Stimulated activated CD4-positive, alpha-beta T cell treated with anti-CD3 and anti-CD28 coated beads, Interleukin-15, amount 100 ng/mL, for 48 hours (primary cell): ENCODE measurements at regions not wholly inside any gene's neighbourhood (a gene's known extent, or its start where the extent isn't known, plus 50 kb on each side); places are given as distances from the start of the nearest gene placed in this dataset.

Source experiments
- DNase-seq, 2 donors: peaks; one replicate each; pipeline ENCODE4 v3.0.0-alpha.2; 2020; ENCODE audit warnings: low read depth in 2 of 2

DNA sequence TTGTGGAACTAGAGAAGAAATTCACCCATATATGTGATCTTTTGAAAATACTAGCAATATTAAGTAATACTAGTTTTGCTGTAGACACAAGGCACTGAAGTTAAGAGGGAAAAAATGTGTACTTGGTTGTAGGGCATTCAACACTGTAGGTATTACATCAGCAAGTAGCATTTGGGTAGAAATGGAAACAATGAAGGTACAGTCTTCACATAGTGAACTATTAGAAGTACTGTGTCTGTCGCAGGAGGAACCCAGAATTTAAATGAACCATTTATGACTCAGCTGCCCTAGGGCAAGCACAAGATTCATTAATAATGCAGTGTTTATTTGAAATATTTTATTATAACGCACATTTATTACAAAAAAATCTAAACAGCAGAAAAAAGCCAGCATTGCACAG, 572.7 kb upstream of the TENM3 start:
- DNase-seq = no peak

DNA sequence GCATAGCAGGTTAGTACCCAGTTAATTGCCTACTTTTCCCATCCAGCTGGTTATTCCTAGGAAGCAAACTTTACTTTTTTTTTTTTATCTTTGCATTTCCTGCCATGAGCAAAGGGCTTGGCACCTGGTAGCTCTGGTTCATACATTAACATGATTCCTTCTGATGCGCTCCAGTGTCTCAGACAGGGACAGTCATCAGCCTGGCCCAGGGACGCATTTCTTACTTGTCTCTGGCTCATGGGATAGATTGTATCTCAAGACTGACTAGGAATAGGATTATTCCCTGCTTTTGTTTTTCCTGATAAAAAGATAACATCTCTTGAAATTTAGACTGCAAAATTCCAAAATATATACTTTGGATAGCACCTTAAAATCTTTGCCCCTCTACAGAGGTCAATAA, 571.5 kb upstream of the TENM3 start:
- no peak for DNase-seq

DNA sequence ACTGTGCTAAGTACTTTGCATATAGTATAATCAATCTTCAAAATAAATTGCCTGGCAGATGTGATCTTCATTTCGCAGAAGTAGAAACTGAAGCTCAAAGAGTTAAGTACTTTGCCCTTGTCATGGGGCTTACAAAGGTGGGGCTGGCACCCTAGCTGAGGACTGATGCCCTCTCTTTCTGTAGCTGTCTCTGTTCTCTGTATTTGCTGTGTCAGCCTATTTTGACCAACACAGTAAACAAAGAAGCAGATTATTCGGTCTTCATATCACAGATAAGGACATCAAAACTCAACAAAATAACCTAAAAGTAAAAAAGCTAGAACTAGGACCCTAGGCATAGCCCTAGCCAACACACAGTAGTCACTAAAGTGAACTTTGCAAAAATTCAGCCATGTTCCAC, 570.5 kb upstream of the TENM3 start:
- DNase-seq = no peak

DNA sequence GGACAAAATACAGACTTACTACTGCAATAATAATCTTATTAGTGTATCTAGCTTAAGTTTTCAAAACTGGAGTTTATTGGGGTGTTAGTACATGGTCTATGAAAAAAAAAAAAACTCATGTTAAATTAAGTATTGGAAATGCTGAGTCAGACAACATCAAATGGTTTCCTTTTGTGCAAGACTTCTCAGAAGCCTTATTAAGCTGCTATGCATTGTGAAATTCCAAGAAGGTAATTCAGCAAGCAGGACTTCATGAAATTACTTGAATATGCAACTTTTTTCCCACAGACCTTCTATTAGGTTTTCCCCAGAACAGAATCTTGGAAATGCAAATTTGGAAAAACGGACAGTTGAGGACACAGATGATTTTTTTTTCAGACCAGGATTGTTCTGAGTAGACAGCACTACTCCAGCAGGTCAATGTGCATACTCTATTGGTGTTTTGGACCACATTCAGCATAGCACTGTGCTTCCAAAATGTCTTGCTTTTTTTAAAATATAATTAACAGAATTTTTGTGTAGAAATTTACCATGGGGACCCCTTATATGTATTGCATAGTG, 568.8 kb upstream of the TENM3 start:
- no peak for DNase-seq

DNA sequence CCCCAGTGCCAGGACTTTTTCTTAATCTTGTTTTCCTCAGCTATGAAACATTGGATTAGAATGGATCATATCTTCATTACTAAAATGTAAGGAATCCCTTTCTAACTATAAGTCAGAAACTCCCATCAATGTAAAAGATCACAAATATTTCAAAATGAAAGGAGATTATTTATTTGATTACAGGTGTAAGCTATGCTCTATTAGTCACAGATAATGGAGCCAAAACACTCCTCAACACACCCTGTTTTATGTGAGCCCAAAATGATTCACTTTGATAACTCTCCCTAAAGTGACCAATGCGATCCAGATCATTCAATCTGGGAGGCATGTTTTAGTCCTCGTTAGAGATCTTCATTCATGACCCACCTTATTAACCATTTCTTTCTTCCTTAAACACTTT, 566.7 kb upstream of the TENM3 start:
- no peak for DNase-seq

DNA sequence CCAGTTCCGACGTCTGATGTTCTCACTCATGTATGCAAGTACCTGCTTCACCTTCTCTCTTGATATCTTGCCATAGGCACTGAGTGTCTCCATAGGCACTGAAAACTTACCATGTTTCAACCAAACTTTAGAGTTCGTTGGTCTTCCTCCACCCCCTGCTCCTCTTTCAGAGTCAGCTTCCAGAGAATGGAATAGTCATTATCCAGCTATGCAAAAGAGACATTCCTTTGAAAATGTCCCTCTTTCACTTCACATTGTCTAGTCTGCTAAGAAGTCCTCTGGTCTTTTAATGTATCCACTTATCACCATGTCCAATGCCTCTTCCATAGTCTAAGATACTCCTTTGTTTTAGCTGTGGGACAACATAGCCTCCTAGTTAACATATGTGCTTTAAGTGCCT, 566.0 kb upstream of the TENM3 start:
- DNase-seq = no peak

DNA sequence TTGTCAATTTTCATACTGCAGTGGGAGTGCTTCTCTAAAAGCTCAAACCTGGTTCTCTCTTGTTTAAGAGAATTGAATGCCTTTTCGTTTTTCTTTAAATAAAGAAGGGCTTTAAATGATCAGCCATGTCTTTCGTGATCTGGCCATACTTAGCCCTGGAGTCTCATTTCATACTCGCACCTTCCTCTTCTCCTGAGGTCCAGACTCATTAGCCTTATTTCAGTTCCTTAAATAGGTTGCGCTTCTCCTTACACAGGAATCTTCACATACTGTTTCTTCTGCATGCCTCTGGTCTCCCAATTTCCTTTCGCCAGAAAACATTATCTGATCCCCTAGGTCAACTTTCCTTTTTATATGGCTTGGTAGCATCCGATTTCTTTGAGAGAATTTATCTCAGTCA, 565.6 kb upstream of the TENM3 start:
- DNase-seq = no peak

DNA sequence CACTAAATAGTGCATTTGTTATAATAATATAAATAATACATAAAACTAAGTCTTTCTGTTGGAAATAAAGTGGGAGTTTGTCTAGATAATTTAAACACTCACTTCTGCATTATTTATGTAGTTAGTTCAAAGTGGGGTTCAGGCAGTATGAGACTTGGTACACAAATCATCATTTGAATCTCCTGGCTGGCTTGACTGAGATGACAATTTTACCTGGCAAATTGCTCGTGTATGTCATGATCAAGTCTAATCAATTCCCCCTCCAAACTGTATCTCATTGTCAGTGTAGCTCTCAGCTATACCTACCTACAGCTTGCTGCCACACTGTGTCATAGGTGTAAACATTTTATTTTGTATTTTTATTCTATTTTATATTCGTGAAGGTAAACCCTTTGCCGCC, 563.4 kb upstream of the TENM3 start:
- no peak for DNase-seq

DNA sequence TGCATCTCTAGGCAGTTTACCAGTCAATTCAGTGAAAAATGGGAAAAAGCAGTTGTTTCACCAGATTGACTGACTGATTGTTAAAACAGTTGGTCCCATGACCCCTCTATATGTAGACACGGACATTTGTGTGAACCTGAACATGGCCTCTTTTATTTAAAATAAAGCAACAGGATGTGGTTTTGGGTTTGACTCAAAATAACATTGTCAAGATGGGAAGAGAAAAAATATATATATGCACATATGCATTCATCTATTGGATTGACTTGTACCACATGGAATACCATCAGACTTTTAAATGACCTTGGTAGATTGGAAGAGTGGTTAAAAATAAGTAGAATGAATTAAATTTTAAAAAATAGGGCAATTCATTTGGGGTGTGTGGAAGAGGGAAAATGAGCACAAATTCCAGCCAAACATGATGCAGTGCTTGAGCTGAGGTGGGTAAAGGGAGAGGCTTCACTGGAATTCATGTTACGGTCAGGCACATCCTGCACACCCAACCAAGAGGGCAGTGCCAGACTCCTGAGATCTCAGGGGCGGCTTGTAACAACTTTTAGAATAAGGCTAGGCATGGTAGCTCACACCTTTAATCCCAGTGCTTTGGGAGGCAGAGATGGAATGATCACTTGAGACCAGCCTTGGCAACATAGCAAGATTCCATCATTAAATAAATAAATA, 560.7 kb upstream of the TENM3 start:
- DNase-seq = no peak

DNA sequence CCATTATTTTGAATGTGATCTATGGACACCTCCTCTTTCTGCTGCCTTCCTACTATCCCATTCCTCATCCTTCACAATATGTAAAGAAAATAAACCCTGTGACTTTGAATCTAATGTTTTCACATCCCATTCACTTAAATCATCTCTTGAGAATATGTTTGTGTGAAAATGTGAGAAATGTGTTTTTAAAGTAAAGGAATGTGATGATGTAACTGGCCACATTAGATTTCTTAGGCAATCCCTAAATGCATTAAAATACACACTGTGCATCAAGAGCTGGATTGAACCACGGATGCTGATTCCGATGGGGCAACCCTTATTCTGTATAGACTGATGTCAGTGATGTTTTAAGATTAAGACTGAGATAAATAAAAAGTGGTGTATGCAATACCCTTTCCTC, 558.9 kb upstream of the TENM3 start:
- DNase-seq = no peak

DNA sequence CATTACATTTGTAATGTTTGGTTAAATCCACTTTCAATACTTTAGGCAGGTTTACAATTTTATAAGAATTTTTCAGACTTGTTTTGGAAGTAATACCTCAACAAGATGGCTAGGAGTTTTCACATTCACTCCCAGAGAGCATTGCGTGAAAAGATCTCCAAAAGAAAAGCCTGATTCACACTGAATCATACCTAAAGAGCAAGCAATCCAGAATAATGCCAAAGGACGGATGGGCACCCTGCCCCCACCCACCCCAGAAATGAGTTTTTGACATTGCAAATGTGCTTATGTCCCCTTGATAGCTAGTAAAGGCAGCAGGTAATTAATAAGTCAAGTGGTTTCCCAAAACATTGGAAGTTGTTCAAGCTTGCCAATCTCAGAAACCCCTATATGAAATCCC, 557.7 kb upstream of the TENM3 start:
- DNase-seq = no peak

DNA sequence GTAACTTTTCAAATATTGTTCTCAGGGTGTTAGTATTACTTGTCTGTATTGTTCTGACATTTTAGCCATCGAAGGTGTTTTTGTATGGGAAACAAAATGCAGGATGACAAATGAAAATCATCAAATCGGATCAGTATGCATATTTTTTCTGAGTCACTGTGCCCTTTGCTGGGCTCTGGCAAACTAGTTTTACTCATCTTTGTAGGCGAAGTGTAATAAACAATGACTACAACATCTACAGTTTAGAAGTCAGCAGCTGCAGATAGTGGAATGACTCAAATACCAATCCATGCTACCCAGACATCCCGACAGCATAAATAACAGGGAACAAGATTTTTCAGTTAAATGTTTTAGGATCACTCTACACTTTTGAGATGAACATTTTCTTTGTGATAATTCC, 557.3 kb upstream of the TENM3 start:
- DNase-seq = no peak

DNA sequence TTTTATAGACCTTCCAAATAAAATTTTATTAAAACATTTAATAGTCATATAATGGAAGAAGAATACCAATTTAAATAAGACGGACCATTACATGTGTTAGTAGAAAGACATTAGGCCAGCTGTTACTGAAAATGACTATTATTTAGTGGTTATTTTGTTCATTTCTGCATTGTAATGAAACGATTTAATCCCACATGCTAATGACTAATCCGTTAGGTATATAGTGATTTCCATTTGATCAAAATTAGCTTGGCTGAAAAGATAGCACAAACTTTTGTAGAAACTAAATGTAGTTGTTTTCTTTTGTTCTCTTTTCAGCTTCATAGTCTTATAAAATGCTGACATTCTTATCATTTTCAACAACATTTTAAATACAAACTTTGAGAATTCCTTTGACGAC, 556.1 kb upstream of the TENM3 start:
- DNase-seq = no peak

DNA sequence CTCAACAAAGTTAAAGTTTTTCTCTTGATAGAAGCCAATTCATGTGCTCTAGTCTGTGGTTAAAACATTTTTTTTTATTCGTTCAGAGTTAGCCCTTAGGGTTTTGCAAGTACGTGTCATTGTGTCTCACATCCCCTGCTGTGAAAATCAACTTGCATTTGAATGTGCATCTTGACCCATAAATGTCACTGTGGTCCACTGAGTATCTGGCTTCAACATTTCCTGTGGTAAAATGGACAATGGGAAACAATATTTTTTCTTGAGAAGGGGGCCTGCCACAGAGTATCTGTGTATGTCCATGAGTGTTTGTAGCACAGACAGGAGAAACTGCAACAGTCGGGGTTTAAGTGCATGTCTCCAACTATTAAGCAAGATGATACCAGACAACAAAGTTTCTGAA, 554.8 kb upstream of the TENM3 start:
- no peak for DNase-seq

DNA sequence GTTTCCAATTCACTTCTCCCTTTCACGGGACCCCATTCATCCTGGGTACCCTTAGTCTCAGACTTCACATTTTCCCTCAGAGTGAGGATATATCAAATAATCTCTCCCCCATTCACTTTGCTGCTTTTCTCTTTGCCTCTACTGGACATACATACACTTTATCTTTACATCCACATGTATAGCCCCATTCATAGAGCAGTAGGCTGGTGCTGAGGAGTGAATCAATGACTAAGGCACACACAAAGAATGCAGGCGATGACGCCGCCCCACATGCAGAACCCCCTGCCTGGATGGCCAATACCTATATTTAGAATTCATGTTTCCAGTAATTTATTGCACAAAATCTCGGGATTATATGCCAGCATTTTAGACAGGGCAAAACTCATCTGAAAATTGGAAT, 554.3 kb upstream of the TENM3 start:
- no peak for DNase-seq

DNA sequence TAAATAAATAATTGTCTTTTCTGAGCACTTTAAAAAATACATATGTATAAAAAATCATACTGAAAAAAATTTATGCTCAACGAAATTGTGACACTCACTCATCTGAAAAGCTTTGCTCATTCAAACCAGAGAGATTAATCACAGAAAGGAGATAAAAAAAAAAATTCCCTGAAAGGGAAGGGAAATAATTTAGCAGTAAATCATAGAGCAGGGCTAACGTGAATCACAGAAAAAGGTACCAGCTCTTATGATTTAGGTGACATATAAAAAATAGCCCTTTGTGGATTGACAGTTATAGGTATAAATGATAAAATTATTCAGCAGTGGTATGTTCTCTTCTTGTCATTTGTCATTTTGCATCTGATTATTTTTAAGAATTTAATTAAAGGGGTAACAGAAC, 552.7 kb upstream of the TENM3 start:
- DNase-seq = no peak

DNA sequence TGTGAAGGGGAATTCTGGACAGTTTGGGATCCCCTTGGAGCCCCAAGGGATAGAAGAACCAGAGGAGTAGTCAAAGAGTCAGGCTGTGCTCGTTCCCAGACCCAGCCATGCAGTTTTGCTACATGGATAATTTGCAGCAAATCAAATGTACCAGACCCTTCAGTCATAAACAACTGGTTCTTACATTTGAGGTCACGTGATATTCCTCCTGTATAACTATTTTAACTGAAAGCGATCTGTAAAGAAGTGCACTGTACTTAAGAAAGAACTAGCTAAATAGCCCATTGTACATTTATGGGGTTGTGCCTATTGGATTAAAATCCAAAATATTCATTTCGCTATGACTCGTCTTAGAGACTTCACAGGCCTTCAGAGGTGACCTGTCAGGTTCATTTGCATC, 550.2 kb upstream of the TENM3 start:
- DNase-seq = no peak

DNA sequence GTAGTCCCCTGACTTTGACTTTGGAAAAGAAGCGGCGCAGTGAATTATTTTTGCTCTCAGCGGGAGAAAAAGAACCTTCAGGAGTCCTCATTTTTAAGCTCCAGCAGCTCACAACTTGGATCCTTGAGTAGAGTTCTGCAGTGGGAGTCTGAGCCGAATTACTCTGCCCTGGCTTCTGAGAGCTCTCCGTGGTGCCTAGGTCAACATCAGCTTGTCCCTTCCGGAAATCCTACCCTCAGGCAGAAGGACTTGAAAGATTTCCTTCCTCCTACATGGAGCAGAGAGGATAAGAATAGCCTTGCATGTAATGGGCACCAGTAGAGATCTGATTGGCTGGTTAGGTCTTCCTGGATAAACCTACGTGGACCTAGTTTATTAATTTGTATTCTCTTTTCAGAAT, 549.7 kb upstream of the TENM3 start:
- DNase-seq = no peak

DNA sequence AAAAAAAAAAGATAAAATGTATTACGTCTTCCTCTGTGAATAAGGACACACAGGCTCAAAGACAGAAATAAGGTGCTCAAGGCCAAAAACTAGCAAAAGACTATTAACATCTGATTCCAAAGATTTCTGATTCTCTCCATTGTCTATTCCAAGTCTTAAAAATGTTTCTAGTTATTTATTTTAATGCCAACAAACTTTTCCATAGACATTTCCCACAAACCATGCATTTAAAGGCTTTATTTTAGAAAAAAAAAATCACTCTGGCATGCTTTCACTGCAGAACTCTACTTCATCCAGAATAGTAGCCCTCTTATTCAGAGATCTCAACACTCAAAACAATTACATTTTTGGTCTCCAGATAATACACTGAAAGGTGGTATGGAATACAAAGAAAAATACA, 545.0 kb upstream of the TENM3 start:
- DNase-seq = no peak

DNA sequence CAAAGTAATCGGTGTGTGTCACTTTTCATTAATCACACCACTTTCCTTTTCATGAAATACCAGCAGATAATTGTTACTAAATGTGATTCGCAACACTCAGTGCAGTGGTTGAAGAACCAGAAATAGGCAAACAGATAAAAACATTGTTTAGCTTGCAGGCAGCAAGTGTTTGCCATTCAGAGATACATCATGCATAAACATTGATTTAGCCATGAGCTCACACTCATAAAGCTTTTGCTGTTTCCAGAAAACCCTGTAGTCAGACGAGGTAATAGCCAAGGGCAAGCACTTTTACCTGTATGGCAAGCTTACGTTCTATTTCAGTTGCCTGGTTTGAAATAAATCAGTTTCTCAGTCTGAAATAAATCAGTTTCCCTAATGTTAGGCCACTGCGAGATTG, 542.0 kb upstream of the TENM3 start:
- no peak for DNase-seq

DNA sequence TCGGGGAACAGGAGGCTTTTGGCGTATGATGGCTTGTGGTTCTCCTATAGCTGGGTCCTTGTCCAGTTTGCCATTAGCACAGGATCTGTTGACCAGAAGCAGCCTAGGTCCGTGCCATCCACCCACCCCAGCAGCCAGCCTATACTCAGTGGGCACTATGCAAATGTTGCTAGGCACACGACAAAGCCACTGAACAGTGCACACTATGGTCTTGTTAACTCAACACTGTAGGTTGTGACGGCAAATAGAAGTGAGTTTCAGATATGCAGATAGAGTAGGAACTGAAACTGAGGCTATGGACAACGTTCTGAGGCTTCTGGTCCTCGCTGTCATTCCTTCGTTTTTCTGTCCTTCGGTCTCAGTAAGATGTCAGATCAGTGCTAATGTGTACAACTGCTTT, 541.3 kb upstream of the TENM3 start:
- DNase-seq = no peak

DNA sequence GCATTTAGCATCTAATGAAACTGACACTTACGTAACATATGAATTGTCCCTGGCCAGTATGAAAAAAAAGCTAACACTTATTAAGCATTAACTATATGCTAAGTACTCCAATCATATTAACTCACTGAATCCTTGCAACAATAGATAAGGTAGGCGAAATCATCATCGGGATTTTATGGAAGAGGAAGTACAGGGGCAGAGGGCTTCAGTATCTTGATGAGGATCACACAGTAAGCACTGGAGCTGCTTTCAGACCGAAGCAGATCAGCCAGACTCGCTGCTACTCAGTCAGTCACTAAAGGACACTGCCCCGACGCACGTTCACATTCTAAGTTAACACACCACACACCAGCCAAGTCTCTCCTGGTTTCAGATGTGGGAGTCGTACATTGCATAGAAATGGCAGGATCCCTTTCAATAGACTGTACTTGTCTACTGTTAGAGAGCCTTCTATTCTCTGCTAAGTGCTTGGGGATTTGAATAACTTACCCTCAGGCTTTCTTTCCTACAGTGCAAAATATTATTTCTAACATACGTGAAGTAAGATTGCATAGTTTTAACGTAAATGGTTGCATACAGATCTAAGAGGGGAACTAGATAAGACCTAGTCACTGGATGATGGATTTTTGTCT, 540.2 kb upstream of the TENM3 start:
- DNase-seq = no peak

DNA sequence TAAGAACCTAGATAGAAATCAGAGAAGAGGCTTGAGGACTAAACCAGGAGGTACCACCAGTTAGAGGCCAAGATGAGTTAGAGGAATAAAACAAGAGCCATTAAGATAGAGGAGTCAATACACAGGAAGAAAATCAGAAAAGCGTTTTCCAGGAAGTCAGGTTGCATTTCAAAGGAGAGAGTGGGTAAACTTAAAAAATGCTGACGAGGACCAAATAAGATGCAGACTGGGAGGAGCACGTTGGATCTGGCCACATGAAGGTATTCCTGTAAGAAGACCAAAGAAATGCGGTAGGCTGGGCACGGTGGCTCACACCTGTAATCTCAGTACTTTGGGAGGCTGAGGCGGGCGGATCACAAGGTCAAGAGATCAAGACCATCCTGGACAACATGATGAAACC, 533.1 kb upstream of the TENM3 start:
- DNase-seq = no peak

DNA sequence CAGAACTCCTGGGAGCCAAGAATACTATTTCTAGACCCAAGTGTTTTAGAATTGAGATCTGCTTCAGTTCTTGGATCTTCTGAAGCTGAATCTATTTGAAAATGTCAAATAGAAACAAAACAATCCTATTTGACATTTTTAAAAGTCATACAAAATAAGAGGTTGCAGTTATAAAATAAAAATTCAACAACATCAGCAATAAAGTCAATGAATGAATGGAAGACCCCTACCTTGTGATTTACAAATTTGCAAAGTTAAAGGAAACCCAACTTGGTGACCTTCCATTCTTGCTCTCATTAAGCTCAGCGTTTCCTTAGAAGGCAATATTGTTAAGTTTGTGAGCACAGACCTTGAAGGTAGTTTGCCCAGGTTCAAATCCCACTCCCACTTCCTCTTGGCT, 531.8 kb upstream of the TENM3 start:
- no peak for DNase-seq
